GM23338 (cell line): ENCODE measurements at regions not wholly inside any gene's neighbourhood (a gene's known extent, or its start where the extent isn't known, plus 50 kb on each side); places are given as distances from the start of the nearest gene placed in this dataset.

ENCODE experiments used
- ATAC-seq: fragments of 200-7000 bp; cut with Tn5 transposase; 3 replicates; pipeline ENCODE4 v1.9.1; 2020
- DNase-seq: peaks from one replicate; pipeline ENCODE4 v3.0.0-alpha.2; 2015; ENCODE audit warnings: low spot score
- H2AFZ ChIP-seq: fragments of 200-600 bp; sonication (generic); 2 replicates; pipeline ENCODE4 v1.8.0; 2016; ENCODE audit warnings: antibody characterized with exemption, mild to moderate bottlenecking, moderate library complexity
- H3F3A ChIP-seq: fragments of 200-600 bp; sonication (generic); replicated peaks from 2 replicates; pipeline ENCODE4 v1.8.0; 2017; ENCODE audit warnings: antibody characterized with exemption, mixed run types, low read depth
- H3K27ac ChIP-seq: fragments of 200-600 bp; sonication (generic); 2 replicates; pipeline ENCODE4 v1.6.1; 2016; ENCODE audit warnings: low read depth
- H3K27me3 ChIP-seq: fragments of 200-600 bp; sonication (generic); 2 replicates; pipeline ENCODE4 v1.8.0; 2016; ENCODE audit warnings: mild to moderate bottlenecking, mixed run types, moderate library complexity; ENCODE audit not compliant: insufficient read depth
- H3K36me3 ChIP-seq: fragments of 200-600 bp; sonication (generic); 2 replicates; pipeline ENCODE4 v1.8.0; 2016; ENCODE audit warnings: mild to moderate bottlenecking; ENCODE audit not compliant: insufficient read depth
- H3K4me1 ChIP-seq: fragments of 200-600 bp; sonication (generic); 2 replicates; pipeline ENCODE4 v1.8.0; 2016; ENCODE audit warnings: mild to moderate bottlenecking, moderate library complexity; ENCODE audit not compliant: insufficient read depth
- H3K4me2 ChIP-seq: fragments of 200-600 bp; sonication (generic); 2 replicates; pipeline ENCODE4 v1.7.1; 2017; ENCODE audit warnings: mixed run types
- H3K4me3 ChIP-seq: fragments of 200-600 bp; sonication (generic); 2 replicates; pipeline ENCODE4 v1.6.1; 2016; ENCODE audit warnings: mixed run types
- H3K79me2 ChIP-seq: fragments of 200-600 bp; sonication (generic); replicated peaks from 2 replicates; pipeline ENCODE4 v1.8.0; 2017; ENCODE audit warnings: mild to moderate bottlenecking; ENCODE audit not compliant: insufficient read depth
- H3K9me2 ChIP-seq: fragments of 200-600 bp; sonication (generic); 2 replicates; pipeline ENCODE4 v1.8.0; 2017; ENCODE audit not compliant: insufficient read depth
- H4K20me1 ChIP-seq: fragments of 200-600 bp; sonication (generic); replicated peaks from 2 replicates; pipeline ENCODE4 v1.8.0; 2017; ENCODE audit warnings: mild to moderate bottlenecking; ENCODE audit not compliant: insufficient read depth
- H3K27ac Mint-ChIP-seq: 2 replicates; pipeline ENCODE4 v1.8.0; 2020; ENCODE audit warnings: inconsistent platforms, mild to moderate bottlenecking, moderate library complexity, mixed read lengths
- H3K27me3 Mint-ChIP-seq: 3 replicates; pipeline ENCODE4 v1.8.0; 2022; ENCODE audit warnings: low read depth, mild to moderate bottlenecking, moderate library complexity, mixed read lengths, inconsistent platforms; ENCODE audit not compliant: insufficient read depth, poor library complexity
- H3K36me3 Mint-ChIP-seq: 3 replicates; pipeline ENCODE4 v1.8.0; 2021; ENCODE audit warnings: low read depth, mild to moderate bottlenecking, inconsistent platforms, moderate library complexity, mixed read lengths
- H3K4me1 Mint-ChIP-seq: 3 replicates; pipeline ENCODE4 v1.8.0; 2020; ENCODE audit warnings: mild to moderate bottlenecking, inconsistent platforms, mixed read lengths
- H3K4me3 Mint-ChIP-seq: 3 replicates; pipeline ENCODE4 v1.8.0; 2021; ENCODE audit warnings: moderate library complexity, mild to moderate bottlenecking, inconsistent platforms, mixed read lengths
- H3K9me3 Mint-ChIP-seq: 3 replicates; pipeline ENCODE4 v1.8.0; 2020; ENCODE audit warnings: moderate library complexity, mild to moderate bottlenecking, inconsistent platforms, mixed read lengths
- CREB1 ChIP-seq: fragments of 250-450 bp; sonication (Bioruptor Pico); IDR thresholded peaks from 2 replicates; pipeline ENCODE4 v1.5.0; 2020; ENCODE audit warnings: low read depth, mild to moderate bottlenecking, moderate library complexity
- EZH2 ChIP-seq: fragments of 200-600 bp; sonication (generic); IDR thresholded peaks from one replicate; pipeline ENCODE4 v1.8.0; 2017; ENCODE audit warnings: antibody characterized with exemption, mild to moderate bottlenecking, low read depth; ENCODE audit not compliant: unreplicated experiment
- EZH2phosphoT487 ChIP-seq: fragments of 200-600 bp; sonication (generic); IDR thresholded peaks from one replicate; pipeline ENCODE4 v1.8.1; 2018; ENCODE audit warnings: antibody characterized with exemption; ENCODE audit not compliant: unreplicated experiment
- JUNB ChIP-seq: IDR thresholded peaks from one replicate; pipeline ENCODE4 v1.6.1; 2016; ENCODE audit warnings: antibody characterized with exemption; ENCODE audit not compliant: unreplicated experiment
- NANOG ChIP-seq: IDR thresholded peaks from 2 replicates; pipeline ENCODE4 v1.6.1; 2016; ENCODE audit warnings: antibody characterized with exemption, borderline replicate concordance
- POLR2AphosphoS5 ChIP-seq: IDR thresholded peaks from 2 replicates; pipeline ENCODE4 v1.6.1; 2016; ENCODE audit warnings: antibody characterized with exemption, low read depth
- STAT1 ChIP-seq: IDR thresholded peaks from one replicate; pipeline ENCODE4 v1.6.1; 2016; ENCODE audit warnings: antibody characterized with exemption; ENCODE audit not compliant: unreplicated experiment
- ZNF114 ChIP-seq: fragments of 250-450 bp; sonication (Bioruptor Pico); IDR thresholded peaks from 2 replicates; pipeline ENCODE4 v1.5.0; 2020; ENCODE audit warnings: mild to moderate bottlenecking, moderate library complexity
- ZNF331 ChIP-seq: fragments of 250-450 bp; sonication (Bioruptor Pico); IDR thresholded peaks from 2 replicates; pipeline ENCODE4 v1.5.0; 2020; ENCODE audit warnings: low read depth, mild to moderate bottlenecking, moderate library complexity
- TF ChIP-seq, protein P1 (sequence below): IDR thresholded peaks from 2 replicates; pipeline ENCODE4 v1.6.1; 2016; ENCODE audit warnings: antibody characterized with exemption
- TF ChIP-seq, protein P2 (sequence below): IDR thresholded peaks from one replicate; pipeline ENCODE4 v1.6.1; 2018; ENCODE audit warnings: antibody characterized with exemption; ENCODE audit not compliant: unreplicated experiment
- TF ChIP-seq, protein P3 (sequence below), 2 experiments: fragments of 200-600 bp in 1 of 2; sonication (generic) in 1 of 2; conservative IDR thresholded peaks; 2 replicates each; pipeline versions ENCODE4 v1.5.1 to v1.6.1; 2016 to 2017; ENCODE audit warnings: antibody characterized with exemption in 2 of 2, low read depth in 2 of 2, mild to moderate bottlenecking in 2 of 2, moderate library complexity in 1 of 2
- TF ChIP-seq, protein P4 (sequence below): fragments of 250-450 bp; sonication (Bioruptor Pico); IDR thresholded peaks from 2 replicates; pipeline ENCODE4 v1.5.0; 2020; ENCODE audit warnings: mild to moderate bottlenecking, moderate library complexity

- ATAC-seq (no peak), DNase-seq (no peak)
- H2AFZ ChIP-seq = no peak overlapping the region
- H3K4me1 ChIP-seq = no peaks in the 10 kb centered on the region
- H3K36me3 ChIP-seq = no peaks in the 10 kb centered on the region
- no peaks in the 10 kb centered on the region for H4K20me1 ChIP-seq
- H3K27ac ChIP-seq = no peak overlapping the region
- no peaks in the 10 kb centered on the region for H3K27me3 ChIP-seq
- H3F3A ChIP-seq = no peaks in the 10 kb centered on the region
- no peaks in the 10 kb centered on the region for H3K9me2 ChIP-seq
- no peak overlapping the region for H3K4me3 Mint-ChIP-seq
- H3K27ac Mint-ChIP-seq = no peak overlapping the region
- TF ChIP-seq STAT1 (no peak), POLR2AphosphoS5 (no peak), EZH2phosphoT487 (no peak), CREB1 (CRISPR knock-in tag) (no peak), ZNF114 (no peak), EZH2 (no peak), NANOG (no peak), ZNF331 (CRISPR knock-in tag) (no peak), JUNB (no peak)
- TF ChIP-seq, protein P1, sequence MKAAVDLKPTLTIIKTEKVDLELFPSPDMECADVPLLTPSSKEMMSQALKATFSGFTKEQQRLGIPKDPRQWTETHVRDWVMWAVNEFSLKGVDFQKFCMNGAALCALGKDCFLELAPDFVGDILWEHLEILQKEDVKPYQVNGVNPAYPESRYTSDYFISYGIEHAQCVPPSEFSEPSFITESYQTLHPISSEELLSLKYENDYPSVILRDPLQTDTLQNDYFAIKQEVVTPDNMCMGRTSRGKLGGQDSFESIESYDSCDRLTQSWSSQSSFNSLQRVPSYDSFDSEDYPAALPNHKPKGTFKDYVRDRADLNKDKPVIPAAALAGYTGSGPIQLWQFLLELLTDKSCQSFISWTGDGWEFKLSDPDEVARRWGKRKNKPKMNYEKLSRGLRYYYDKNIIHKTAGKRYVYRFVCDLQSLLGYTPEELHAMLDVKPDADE = no peak
- TF ChIP-seq, protein P2, sequence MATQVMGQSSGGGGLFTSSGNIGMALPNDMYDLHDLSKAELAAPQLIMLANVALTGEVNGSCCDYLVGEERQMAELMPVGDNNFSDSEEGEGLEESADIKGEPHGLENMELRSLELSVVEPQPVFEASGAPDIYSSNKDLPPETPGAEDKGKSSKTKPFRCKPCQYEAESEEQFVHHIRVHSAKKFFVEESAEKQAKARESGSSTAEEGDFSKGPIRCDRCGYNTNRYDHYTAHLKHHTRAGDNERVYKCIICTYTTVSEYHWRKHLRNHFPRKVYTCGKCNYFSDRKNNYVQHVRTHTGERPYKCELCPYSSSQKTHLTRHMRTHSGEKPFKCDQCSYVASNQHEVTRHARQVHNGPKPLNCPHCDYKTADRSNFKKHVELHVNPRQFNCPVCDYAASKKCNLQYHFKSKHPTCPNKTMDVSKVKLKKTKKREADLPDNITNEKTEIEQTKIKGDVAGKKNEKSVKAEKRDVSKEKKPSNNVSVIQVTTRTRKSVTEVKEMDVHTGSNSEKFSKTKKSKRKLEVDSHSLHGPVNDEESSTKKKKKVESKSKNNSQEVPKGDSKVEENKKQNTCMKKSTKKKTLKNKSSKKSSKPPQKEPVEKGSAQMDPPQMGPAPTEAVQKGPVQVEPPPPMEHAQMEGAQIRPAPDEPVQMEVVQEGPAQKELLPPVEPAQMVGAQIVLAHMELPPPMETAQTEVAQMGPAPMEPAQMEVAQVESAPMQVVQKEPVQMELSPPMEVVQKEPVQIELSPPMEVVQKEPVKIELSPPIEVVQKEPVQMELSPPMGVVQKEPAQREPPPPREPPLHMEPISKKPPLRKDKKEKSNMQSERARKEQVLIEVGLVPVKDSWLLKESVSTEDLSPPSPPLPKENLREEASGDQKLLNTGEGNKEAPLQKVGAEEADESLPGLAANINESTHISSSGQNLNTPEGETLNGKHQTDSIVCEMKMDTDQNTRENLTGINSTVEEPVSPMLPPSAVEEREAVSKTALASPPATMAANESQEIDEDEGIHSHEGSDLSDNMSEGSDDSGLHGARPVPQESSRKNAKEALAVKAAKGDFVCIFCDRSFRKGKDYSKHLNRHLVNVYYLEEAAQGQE = no peak
- TF ChIP-seq, protein P3, sequence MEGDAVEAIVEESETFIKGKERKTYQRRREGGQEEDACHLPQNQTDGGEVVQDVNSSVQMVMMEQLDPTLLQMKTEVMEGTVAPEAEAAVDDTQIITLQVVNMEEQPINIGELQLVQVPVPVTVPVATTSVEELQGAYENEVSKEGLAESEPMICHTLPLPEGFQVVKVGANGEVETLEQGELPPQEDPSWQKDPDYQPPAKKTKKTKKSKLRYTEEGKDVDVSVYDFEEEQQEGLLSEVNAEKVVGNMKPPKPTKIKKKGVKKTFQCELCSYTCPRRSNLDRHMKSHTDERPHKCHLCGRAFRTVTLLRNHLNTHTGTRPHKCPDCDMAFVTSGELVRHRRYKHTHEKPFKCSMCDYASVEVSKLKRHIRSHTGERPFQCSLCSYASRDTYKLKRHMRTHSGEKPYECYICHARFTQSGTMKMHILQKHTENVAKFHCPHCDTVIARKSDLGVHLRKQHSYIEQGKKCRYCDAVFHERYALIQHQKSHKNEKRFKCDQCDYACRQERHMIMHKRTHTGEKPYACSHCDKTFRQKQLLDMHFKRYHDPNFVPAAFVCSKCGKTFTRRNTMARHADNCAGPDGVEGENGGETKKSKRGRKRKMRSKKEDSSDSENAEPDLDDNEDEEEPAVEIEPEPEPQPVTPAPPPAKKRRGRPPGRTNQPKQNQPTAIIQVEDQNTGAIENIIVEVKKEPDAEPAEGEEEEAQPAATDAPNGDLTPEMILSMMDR (conservative IDR thresholded peaks at IDR 0.05; ENCODE audit: low read depth in 2 of 2) = no peak
- TF ChIP-seq, protein P4, sequence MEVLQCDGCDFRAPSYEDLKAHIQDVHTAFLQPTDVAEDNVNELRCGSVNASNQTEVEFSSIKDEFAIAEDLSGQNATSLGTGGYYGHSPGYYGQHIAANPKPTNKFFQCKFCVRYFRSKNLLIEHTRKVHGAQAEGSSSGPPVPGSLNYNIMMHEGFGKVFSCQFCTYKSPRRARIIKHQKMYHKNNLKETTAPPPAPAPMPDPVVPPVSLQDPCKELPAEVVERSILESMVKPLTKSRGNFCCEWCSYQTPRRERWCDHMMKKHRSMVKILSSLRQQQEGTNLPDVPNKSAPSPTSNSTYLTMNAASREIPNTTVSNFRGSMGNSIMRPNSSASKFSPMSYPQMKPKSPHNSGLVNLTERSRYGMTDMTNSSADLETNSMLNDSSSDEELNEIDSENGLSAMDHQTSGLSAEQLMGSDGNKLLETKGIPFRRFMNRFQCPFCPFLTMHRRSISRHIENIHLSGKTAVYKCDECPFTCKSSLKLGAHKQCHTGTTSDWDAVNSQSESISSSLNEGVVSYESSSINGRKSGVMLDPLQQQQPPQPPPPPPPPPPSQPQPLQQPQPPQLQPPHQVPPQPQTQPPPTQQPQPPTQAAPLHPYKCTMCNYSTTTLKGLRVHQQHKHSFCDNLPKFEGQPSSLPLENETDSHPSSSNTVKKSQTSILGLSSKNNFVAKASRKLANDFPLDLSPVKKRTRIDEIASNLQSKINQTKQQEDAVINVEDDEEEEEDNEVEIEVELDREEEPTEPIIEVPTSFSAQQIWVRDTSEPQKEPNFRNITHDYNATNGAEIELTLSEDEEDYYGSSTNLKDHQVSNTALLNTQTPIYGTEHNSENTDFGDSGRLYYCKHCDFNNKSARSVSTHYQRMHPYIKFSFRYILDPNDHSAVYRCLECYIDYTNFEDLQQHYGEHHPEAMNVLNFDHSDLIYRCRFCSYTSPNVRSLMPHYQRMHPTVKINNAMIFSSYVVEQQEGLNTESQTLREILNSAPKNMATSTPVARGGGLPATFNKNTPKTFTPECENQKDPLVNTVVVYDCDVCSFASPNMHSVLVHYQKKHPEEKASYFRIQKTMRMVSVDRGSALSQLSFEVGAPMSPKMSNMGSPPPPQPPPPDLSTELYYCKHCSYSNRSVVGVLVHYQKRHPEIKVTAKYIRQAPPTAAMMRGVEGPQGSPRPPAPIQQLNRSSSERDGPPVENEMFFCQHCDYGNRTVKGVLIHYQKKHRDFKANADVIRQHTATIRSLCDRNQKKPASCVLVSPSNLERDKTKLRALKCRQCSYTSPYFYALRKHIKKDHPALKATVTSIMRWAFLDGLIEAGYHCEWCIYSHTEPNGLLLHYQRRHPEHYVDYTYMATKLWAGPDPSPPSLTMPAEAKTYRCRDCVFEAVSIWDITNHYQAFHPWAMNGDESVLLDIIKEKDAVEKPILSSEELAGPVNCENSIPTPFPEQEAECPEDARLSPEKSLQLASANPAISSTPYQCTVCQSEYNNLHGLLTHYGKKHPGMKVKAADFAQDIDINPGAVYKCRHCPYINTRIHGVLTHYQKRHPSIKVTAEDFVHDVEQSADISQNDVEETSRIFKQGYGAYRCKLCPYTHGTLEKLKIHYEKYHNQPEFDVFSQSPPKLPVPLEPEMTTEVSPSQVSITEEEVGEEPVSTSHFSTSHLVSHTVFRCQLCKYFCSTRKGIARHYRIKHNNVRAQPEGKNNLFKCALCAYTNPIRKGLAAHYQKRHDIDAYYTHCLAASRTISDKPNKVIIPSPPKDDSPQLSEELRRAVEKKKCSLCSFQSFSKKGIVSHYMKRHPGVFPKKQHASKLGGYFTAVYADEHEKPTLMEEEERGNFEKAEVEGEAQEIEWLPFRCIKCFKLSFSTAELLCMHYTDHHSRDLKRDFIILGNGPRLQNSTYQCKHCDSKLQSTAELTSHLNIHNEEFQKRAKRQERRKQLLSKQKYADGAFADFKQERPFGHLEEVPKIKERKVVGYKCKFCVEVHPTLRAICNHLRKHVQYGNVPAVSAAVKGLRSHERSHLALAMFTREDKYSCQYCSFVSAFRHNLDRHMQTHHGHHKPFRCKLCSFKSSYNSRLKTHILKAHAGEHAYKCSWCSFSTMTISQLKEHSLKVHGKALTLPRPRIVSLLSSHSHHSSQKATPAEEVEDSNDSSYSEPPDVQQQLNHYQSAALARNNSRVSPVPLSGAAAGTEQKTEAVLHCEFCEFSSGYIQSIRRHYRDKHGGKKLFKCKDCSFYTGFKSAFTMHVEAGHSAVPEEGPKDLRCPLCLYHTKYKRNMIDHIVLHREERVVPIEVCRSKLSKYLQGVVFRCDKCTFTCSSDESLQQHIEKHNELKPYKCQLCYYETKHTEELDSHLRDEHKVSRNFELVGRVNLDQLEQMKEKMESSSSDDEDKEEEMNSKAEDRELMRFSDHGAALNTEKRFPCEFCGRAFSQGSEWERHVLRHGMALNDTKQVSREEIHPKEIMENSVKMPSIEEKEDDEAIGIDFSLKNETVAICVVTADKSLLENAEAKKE (CRISPR knock-in tag) = no peak
- no peaks in the 10 kb centered on the region for H3K9me3 Mint-ChIP-seq
- H3K4me1 Mint-ChIP-seq = no peaks in the 10 kb centered on the region
- H3K27me3 Mint-ChIP-seq = no peaks in the 10 kb centered on the region
- H3K4me3 ChIP-seq = no peak overlapping the region
- no peak overlapping the region for H3K4me2 ChIP-seq
- H3K79me2 ChIP-seq = no peaks in the 10 kb centered on the region
- H3K36me3 Mint-ChIP-seq = no peaks in the 10 kb centered on the region
Observed at GRCh38 chr5:21644032-21644431, 1209.1 kb downstream of the CDH12 start.
